Left lung (tissue), 4 donors: ENCODE measurements at regions not wholly inside any gene's neighbourhood (a gene's known extent, or its start where the extent isn't known, plus 50 kb on each side); places are given as distances from the start of the nearest gene placed in this dataset.
A peak's percentile ranks its signal among the peaks of the same experiment; 100 is the strongest.

Experiments
- ATAC-seq: fragments of 200-7000 bp; cut with Tn5 transposase; one replicate; pipeline ENCODE4 v1.9.1; 2020; ENCODE audit warnings: moderate library complexity
- DNase-seq, 4 donors: peaks; one replicate each; pipeline ENCODE4 v3.0.0-alpha.2; 2013 to 2020
- H3K27ac ChIP-seq, 2 donors: fragments of 200-600 bp; sonication (generic) in 1 of 2; one replicate each; pipeline versions ENCODE4 v1.5.0 to v1.8.0; 2020 to 2021
- H3K27me3 ChIP-seq, 2 donors: fragments of 200-600 bp; sonication (generic) in 1 of 2; one replicate each; pipeline versions ENCODE4 v1.5.0 to v1.8.0; 2020 to 2021
- H3K36me3 ChIP-seq, 2 donors: fragments of 200-600 bp; sonication (generic) in 1 of 2; one replicate each; pipeline versions ENCODE4 v1.5.0 to v1.8.0; 2020 to 2021
- H3K4me1 ChIP-seq, 2 donors: fragments of 200-600 bp; one replicate each; pipeline ENCODE4 v1.8.0; 2021
- H3K4me3 ChIP-seq, 2 donors: fragments of 200-600 bp; sonication (generic) in 1 of 2; one replicate each; pipeline versions ENCODE4 v1.5.0 to v1.8.0; 2020 to 2021; ENCODE audit warnings: mild to moderate bottlenecking in 1 of 2
- H3K9me3 ChIP-seq, 2 donors: fragments of 200-600 bp; sonication (generic) in 1 of 2; one replicate each; pipeline versions ENCODE4 v1.5.0 to v1.8.0; 2020 to 2021
- CTCF ChIP-seq, 2 donors: fragments of 200-600 bp; sonication (generic) in 1 of 2; IDR thresholded peaks; one replicate each; pipeline versions ENCODE4 v1.5.0 to v1.8.0; 2021; ENCODE audit warnings: antibody characterized with exemption in 2 of 2
- intact Hi-C, 2 donors: fragments of 100-400 bp; cut with DNase I; formaldehyde crosslinking; loops; one replicate each; pipeline versions ENCODE4 v1.11.2 to v1.14.2; 2022
- donor health status: DM: no; HTN: yes; CAD: no.
- donor health status: DM: no; HTN: no; CAD: no.

DNA sequence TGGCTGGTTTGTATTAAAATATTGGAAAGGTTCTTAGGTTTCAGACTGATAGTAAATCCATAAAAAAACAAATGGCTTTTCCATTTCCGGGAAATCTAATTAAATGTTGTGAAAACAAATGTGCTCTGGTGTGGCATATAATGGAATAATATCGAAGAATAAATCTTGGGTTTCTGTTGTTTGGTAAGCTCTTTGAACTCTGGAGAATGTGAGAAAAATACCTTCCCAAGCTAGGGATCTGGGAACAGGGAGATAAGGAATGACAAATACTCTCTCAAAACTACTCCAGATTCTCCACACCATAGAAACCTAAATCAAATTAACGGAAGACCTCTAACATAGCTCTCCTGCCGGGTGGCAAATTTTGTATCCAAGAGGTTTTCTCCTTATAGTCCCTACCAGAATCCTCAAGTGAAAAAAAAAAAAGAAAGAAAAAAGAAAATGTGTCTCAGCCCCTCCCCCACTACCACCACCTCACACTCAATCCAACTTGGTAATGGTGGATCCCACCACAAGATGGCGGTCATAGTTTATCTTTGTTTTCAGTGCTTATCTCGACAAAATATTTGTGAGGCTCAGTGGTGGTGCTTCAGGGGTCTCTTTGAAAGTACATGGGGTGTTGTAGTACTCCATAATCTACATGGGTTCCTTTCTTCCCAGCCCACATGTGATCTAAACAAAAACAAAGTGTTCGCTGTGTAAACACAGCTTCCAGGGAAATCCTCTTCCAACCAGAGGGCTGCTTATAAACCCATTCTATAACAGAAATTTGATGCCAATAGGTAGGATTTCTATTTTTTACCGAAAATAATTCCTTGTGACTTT is 54.5 kb upstream of the FST start:
- intact Hi-C loops: no loop called here
- Histone ChIP-seq H3K27ac (no peak overlapping the region), H3K4me3 (no peak overlapping the region), H3K9me3 (no peaks in the 10 kb centered on the region), H3K36me3 (no peaks in the 10 kb centered on the region), H3K4me1 (no peaks in the 10 kb centered on the region), H3K27me3 (no peaks in the 10 kb centered on the region)
- TF ChIP-seq CTCF (IDR thresholded peaks at IDR 0.05): peak in 1 of 2 donors; percentile 15
- ATAC-seq (no peak), DNase-seq (peak in 1 of 4 donors; percentile 11)

DNA sequence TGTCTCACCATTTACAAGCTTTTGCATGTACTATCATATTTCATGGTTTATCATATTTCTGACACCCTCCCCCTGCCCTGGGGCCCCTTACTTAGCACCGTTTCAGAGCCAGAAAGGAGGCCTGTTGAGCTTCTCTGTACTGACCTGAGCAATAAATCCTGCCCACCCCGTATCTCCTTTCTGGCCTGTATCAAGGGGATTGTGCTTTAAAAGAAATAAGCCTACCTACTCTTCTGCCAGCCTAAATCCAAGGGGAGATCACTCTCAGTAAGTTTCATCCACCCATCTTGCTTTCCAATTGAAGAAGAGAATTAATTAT is 54.0 kb upstream of the FST start:
- no peak for ATAC-seq
- H3K36me3 ChIP-seq: no peaks in the 10 kb centered on the region
- no peak overlapping the region for H3K27ac ChIP-seq
- DNase-seq: no peak
- no peak overlapping the region for H3K4me3 ChIP-seq
- no peak for TF ChIP-seq CTCF (IDR thresholded peaks at IDR 0.05)
- intact Hi-C loops: no loop called here
- no peaks in the 10 kb centered on the region for H3K9me3 ChIP-seq
- H3K27me3 ChIP-seq: no peaks in the 10 kb centered on the region
- no peaks in the 10 kb centered on the region for H3K4me1 ChIP-seq

DNA sequence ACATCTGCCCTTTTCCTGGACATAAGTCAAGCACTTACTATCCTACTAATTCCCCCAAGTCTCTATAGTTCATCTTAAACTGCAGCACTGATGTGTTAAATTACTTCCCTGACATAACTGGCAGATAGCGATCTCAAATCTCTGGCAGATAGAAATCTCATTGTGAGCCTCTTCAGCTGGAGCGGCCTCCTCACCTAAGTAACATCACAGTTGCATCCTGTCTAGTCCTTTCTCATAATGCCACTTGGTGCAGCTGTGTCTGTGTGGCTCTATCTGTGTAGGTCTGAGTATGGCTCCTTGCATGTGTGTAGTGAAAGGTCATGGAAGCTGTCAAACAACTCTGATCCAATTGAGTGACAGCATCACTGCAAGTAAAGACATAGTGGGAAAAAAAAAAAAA is 53.6 kb upstream of the FST start:
- ATAC-seq (no peak), DNase-seq (no peak)
- Histone ChIP-seq H3K36me3 (no peaks in the 10 kb centered on the region), H3K4me1 (no peaks in the 10 kb centered on the region), H3K27ac (no peak overlapping the region), H3K4me3 (no peak overlapping the region), H3K9me3 (no peaks in the 10 kb centered on the region), H3K27me3 (no peaks in the 10 kb centered on the region)
- no peak for TF ChIP-seq CTCF (IDR thresholded peaks at IDR 0.05)
- intact Hi-C loops: no loop called here

DNA sequence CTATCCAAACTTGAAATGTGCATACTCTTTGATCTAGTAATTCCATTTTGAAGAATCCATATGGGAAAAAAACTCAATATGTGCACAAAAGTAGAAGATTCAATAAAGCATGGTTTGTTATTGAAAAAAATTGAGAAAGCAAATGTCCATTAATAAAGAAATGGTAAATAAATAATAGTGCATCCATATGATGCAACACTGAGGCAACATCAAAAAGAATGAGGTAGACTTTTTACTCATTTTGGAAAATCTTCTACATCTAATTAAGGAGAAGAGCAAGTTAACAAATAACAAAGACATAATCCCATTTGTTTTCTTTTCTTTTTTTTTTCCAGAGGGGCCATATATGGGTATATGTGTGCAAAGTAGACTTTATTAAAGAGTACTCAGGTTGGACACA is 52.5 kb upstream of the FST start:
- H3K27me3 ChIP-seq: no peaks in the 10 kb centered on the region
- H3K36me3 ChIP-seq: no peaks in the 10 kb centered on the region
- no peaks in the 10 kb centered on the region for H3K9me3 ChIP-seq
- no peak for TF ChIP-seq CTCF (IDR thresholded peaks at IDR 0.05)
- no peak for DNase-seq
- ATAC-seq: no peak
- H3K4me1 ChIP-seq: no peaks in the 10 kb centered on the region
- no peak overlapping the region for H3K27ac ChIP-seq
- H3K4me3 ChIP-seq: no peak overlapping the region
- intact Hi-C loops: no loop called here

DNA sequence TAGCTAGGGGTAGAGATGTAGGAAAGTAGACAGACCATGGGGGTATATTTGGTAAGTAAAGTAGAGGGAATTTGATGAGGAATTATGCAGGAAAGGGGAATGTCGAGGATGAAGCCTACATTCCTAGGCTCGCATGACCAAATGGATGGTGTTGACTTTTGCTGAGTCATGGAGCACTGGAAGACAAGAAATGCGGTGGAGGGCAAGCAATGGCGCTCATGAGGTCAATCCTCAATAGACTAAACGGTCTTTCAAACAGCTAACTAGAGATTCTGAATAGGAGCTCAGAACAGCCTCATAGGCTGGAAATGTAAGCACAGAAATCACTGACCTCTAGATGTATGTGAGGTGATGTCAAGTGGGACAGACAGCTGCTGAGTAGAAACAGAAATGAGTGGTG is 50.7 kb upstream of the FST start:
- no peak overlapping the region for H3K27ac ChIP-seq
- ATAC-seq: no peak
- DNase-seq: no peak
- intact Hi-C loops: no loop called here
- no peaks in the 10 kb centered on the region for H3K9me3 ChIP-seq
- H3K4me3 ChIP-seq: no peak overlapping the region
- no peaks in the 10 kb centered on the region for H3K36me3 ChIP-seq
- no peak for TF ChIP-seq CTCF (IDR thresholded peaks at IDR 0.05)
- no peaks in the 10 kb centered on the region for H3K27me3 ChIP-seq
- no peaks in the 10 kb centered on the region for H3K4me1 ChIP-seq
